ENCODE measurements at regions not wholly inside any gene's neighbourhood (a gene's known extent, or its start where the extent isn't known, plus 50 kb on each side); places are given as distances from the start of the nearest gene placed in this dataset.
"Not testable (repeated sequence)": the region's sequence is repeated elsewhere in the genome, so short reads cannot be mapped to it uniquely, and the experiment has no call there.

- H2AFZ ChIP-seq (ENCODE audit: low read length); H4K20me1 ChIP-seq (replicated peaks in 1 of 2; ENCODE audit: control insufficient read depth in 1 of 2, insufficient read depth in 2 of 2, low read length in 2 of 2); POLR2A ChIA-PET (ENCODE audit: partially characterized antibody); H3K18ac ChIP-seq (ENCODE audit: extremely low read depth, low read length); H3K9ac ChIP-seq (replicated peaks in 1 of 4; ENCODE audit: extremely low read depth in 1 of 4, low read depth in 3 of 4, low read length in 3 of 4); CTCF ChIA-PET (ENCODE audit: partially characterized antibody); H3K14ac ChIP-seq (ENCODE audit: insufficient read length); H4K5ac ChIP-seq (ENCODE audit: insufficient read length, low read depth, low read length); H3K27ac ChIP-seq (ENCODE audit: low read depth, low read length); H3K9me3 ChIP-seq (ENCODE audit: insufficient read depth in 2 of 2, low read depth in 1 of 2, low read length in 1 of 2); H4K91ac ChIP-seq (replicated peaks; ENCODE audit: insufficient read length, low read length); FAIRE-seq; H3K23me2 ChIP-seq (ENCODE audit: low read depth, low read length); H3K27me3 ChIP-seq (replicated peaks in 1 of 4; ENCODE audit: control insufficient read depth in 3 of 4, extremely low read depth in 1 of 4, insufficient read depth in 3 of 4, low read length in 3 of 4); H3K4ac ChIP-seq (replicated peaks; ENCODE audit: insufficient read length, low read depth, low read length); H2BK20ac ChIP-seq (ENCODE audit: low read length); H2BK120ac ChIP-seq (replicated peaks; ENCODE audit: low read depth, low read length); H2BK12ac ChIP-seq (ENCODE audit: low read depth, low read length); H3K79me2 ChIP-seq (ENCODE audit: control insufficient read depth in 1 of 2, insufficient read depth in 2 of 2, low read length in 2 of 2); H3K23ac ChIP-seq (ENCODE audit: insufficient read length); H3K36me3 ChIP-seq (ENCODE audit: control insufficient read depth in 2 of 4, insufficient read depth in 4 of 4, low read length in 3 of 4); H3K56ac ChIP-seq (replicated peaks; ENCODE audit: insufficient read length, low read depth, low read length); H2BK15ac ChIP-seq (ENCODE audit: low read length); H2BK5ac ChIP-seq (ENCODE audit: low read depth, low read length); H4K8ac ChIP-seq (ENCODE audit: extremely low read depth, insufficient read depth, low read length); H2AK5ac ChIP-seq (ENCODE audit: low read depth, low read length); H3K4me1 ChIP-seq (replicated peaks in 1 of 4; ENCODE audit: control insufficient read depth in 3 of 4, insufficient read depth in 4 of 4, low read length in 3 of 4); H3K79me1 ChIP-seq (ENCODE audit: low read depth, low read length); DNase-seq (ENCODE audit: low read depth in 1 of 2, low spot score in 2 of 2); H3K4me3 ChIP-seq (ENCODE audit: extremely low read depth in 1 of 4, insufficient read depth in 2 of 4, low read depth in 3 of 4, low read length in 4 of 4); H3K4me2 ChIP-seq (ENCODE audit: insufficient read depth in 1 of 2, low read depth in 2 of 2, low read length in 2 of 2): not testable (repeated sequence)
- WGBS, 2 experiments (ENCODE audit: extremely low coverage in 1 of 2, insufficient coverage in 1 of 2, insufficient read length in 1 of 2, insufficient replicate concordance in 2 of 2, low coverage in 1 of 2, low lambda C conversion rate in 2 of 2, missing lambda C conversion rate in 1 of 2) = 91% methylated on average over 4 of the region's 4 CpGs; no CpG with 5 or more reads in 1 of the 2 experiments
These were observed 140.2 kb upstream of the PRSS12 start for GRCh38 chr4:118492963-118493362.

GRCh38 chr4:118494437-118494836 lies 141.6 kb upstream of the PRSS12 start:
- CTCF ChIA-PET (ENCODE audit: partially characterized antibody); H4K5ac ChIP-seq (ENCODE audit: insufficient read length, low read depth, low read length); H2BK15ac ChIP-seq (ENCODE audit: low read length); H2AK5ac ChIP-seq (ENCODE audit: low read depth, low read length); H3K23ac ChIP-seq (ENCODE audit: insufficient read length); H3K9ac ChIP-seq (replicated peaks in 1 of 4; ENCODE audit: extremely low read depth in 1 of 4, low read depth in 3 of 4, low read length in 3 of 4); H3K9me3 ChIP-seq (ENCODE audit: insufficient read depth in 2 of 2, low read depth in 1 of 2, low read length in 1 of 2); H3K4me3 ChIP-seq (ENCODE audit: extremely low read depth in 1 of 4, insufficient read depth in 2 of 4, low read depth in 3 of 4, low read length in 4 of 4); H4K91ac ChIP-seq (replicated peaks; ENCODE audit: insufficient read length, low read length); H4K8ac ChIP-seq (ENCODE audit: extremely low read depth, insufficient read depth, low read length); H3K4me2 ChIP-seq (ENCODE audit: insufficient read depth in 1 of 2, low read depth in 2 of 2, low read length in 2 of 2); H3K23me2 ChIP-seq (ENCODE audit: low read depth, low read length); H3K14ac ChIP-seq (ENCODE audit: insufficient read length); FAIRE-seq; H3K18ac ChIP-seq (ENCODE audit: extremely low read depth, low read length); H3K79me1 ChIP-seq (ENCODE audit: low read depth, low read length); H2AFZ ChIP-seq (ENCODE audit: low read length); H3K27ac ChIP-seq (ENCODE audit: low read depth, low read length); H4K20me1 ChIP-seq (replicated peaks in 1 of 2; ENCODE audit: control insufficient read depth in 1 of 2, insufficient read depth in 2 of 2, low read length in 2 of 2); DNase-seq (ENCODE audit: low read depth in 1 of 2, low spot score in 2 of 2); H3K56ac ChIP-seq (replicated peaks; ENCODE audit: insufficient read length, low read depth, low read length); H2BK5ac ChIP-seq (ENCODE audit: low read depth, low read length); H3K4me1 ChIP-seq (replicated peaks in 1 of 4; ENCODE audit: control insufficient read depth in 3 of 4, insufficient read depth in 4 of 4, low read length in 3 of 4); H2BK120ac ChIP-seq (replicated peaks; ENCODE audit: low read depth, low read length); H3K4ac ChIP-seq (replicated peaks; ENCODE audit: insufficient read length, low read depth, low read length); H2BK12ac ChIP-seq (ENCODE audit: low read depth, low read length); H3K27me3 ChIP-seq (replicated peaks in 1 of 4; ENCODE audit: control insufficient read depth in 3 of 4, extremely low read depth in 1 of 4, insufficient read depth in 3 of 4, low read length in 3 of 4); H3K79me2 ChIP-seq (ENCODE audit: control insufficient read depth in 1 of 2, insufficient read depth in 2 of 2, low read length in 2 of 2); H2BK20ac ChIP-seq (ENCODE audit: low read length); H3K36me3 ChIP-seq (ENCODE audit: control insufficient read depth in 2 of 4, insufficient read depth in 4 of 4, low read length in 3 of 4); POLR2A ChIA-PET (ENCODE audit: partially characterized antibody): not testable (repeated sequence)
- 78% methylated on average over 6 of the region's 6 CpGs; no CpG with 5 or more reads in 1 of the 2 experiments for WGBS, 2 experiments (ENCODE audit: extremely low coverage in 1 of 2, insufficient coverage in 1 of 2, insufficient read length in 1 of 2, insufficient replicate concordance in 2 of 2, low coverage in 1 of 2, low lambda C conversion rate in 2 of 2, missing lambda C conversion rate in 1 of 2)
